ENCODE measurements at regions not wholly inside any gene's neighbourhood (a gene's known extent, or its start where the extent isn't known, plus 50 kb on each side); places are given as distances from the start of the nearest gene placed in this dataset.

- no peak overlapping the region for H3K9ac ChIP-seq (ENCODE audit: low read length)
- TF ChIP-seq SMC3 (conservative IDR thresholded peaks at IDR 0.05; ENCODE audit: poor library complexity) (no peak), MXI1 (conservative IDR thresholded peaks at IDR 0.05; ENCODE audit: poor library complexity, severe bottlenecking) (no peak), POLR2AphosphoS5 (IDR thresholded peaks at IDR 0.05) (no peak), REST (IDR thresholded peaks at IDR 0.05; ENCODE audit: borderline replicate concordance) (no peak), TAF1 (IDR thresholded peaks at IDR 0.05; ENCODE audit: low read depth) (no peak), EZH2 (IDR thresholded peaks at IDR 0.05; ENCODE audit: borderline replicate concordance, insufficient read depth, low read length, poor library complexity, severe bottlenecking) (no peak)
- H3K27me3 ChIP-seq (ENCODE audit: insufficient read depth, low read depth, low read length) = no peaks in the 10 kb centered on the region
- H3K79me2 ChIP-seq (replicated peaks; ENCODE audit: insufficient read depth, low read length) = no peaks in the 10 kb centered on the region
- H3F3A ChIP-seq (ENCODE audit: insufficient read depth, low read length, poor library complexity, severe bottlenecking) = peaks cover 3% of the 10 kb centered on the region
- H3K36me3 ChIP-seq (ENCODE audit: insufficient read depth, low read length) = no peaks in the 10 kb centered on the region
- no peak overlapping the region for H3K4me2 ChIP-seq (ENCODE audit: low read length)
- no peaks in the 10 kb centered on the region for H4K20me1 ChIP-seq (ENCODE audit: insufficient read depth)
- H3K27ac ChIP-seq (ENCODE audit: low read length) = no peak overlapping the region
- no peaks in the 10 kb centered on the region for H3K9me2 ChIP-seq (ENCODE audit: insufficient read depth, low read length)
- no peak overlapping the region for H2AFZ ChIP-seq (ENCODE audit: low read depth, low read length)
- H3K9me3 ChIP-seq (ENCODE audit: low read length) = no peaks in the 10 kb centered on the region
- no peak overlapping the region for H3K4me3 ChIP-seq (ENCODE audit: low read length)
Measured at GRCh38 chr1:229062135-229062534, 208.8 kb upstream of the RAB4A start.

DNA sequence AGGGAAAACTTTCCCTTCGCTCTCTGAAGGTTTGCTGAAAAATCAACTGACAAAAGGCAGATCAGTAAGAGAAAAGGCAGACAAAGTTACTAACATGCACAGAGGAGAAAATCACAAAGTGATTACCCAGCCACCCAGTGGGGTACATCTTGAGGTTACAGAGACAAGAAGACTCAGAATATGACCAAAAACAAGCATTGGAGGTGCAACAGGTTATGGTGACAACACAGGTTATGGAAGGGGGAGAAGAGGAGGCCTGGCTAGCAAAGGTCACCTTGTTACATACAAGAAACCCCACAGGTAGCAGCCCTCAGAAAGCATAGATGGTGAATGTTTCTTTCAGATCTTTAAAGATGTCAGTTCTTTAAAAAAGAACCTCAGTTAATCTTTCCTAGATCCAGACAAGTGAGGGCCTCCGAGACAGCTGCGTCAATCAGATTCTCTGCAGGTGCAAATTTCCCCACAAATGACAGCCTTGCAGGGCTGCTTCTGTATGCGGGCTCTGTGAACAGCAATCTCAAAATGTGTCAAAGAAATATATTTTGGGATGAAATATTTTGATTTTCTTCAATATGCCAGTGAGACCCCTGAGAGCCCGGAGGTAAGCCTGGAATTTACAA is 207.6 kb upstream of the RAB4A start:
- Histone ChIP-seq H3K27ac (ENCODE audit: low read length) (no peak overlapping the region), H4K20me1 (ENCODE audit: insufficient read depth) (no peaks in the 10 kb centered on the region), H3K9me2 (ENCODE audit: insufficient read depth, low read length) (no peaks in the 10 kb centered on the region), H3F3A (ENCODE audit: insufficient read depth, low read length, poor library complexity, severe bottlenecking) (peaks cover 3% of the 10 kb centered on the region), H3K36me3 (ENCODE audit: insufficient read depth, low read length) (no peaks in the 10 kb centered on the region), H2AFZ (ENCODE audit: low read depth, low read length) (no peak overlapping the region), H3K27me3 (ENCODE audit: insufficient read depth, low read depth, low read length) (no peaks in the 10 kb centered on the region), H3K4me2 (ENCODE audit: low read length) (peak overlapping the region; percentile 24), H3K4me3 (ENCODE audit: low read length) (peak overlapping the region; percentile 9), H3K79me2 (replicated peaks; ENCODE audit: insufficient read depth, low read length) (no peaks in the 10 kb centered on the region), H3K9ac (ENCODE audit: low read length) (no peak overlapping the region), H3K9me3 (ENCODE audit: low read length) (no peaks in the 10 kb centered on the region)
- TF ChIP-seq SMC3 (conservative IDR thresholded peaks at IDR 0.05; ENCODE audit: poor library complexity) (no peak), EP300 (conservative IDR thresholded peaks at IDR 0.05; ENCODE audit: poor library complexity, severe bottlenecking) (peak; percentile 82), POLR2AphosphoS5 (IDR thresholded peaks at IDR 0.05) (peak; percentile 39), RAD21 (conservative IDR thresholded peaks at IDR 0.05) (no peak), EZH2 (IDR thresholded peaks at IDR 0.05; ENCODE audit: borderline replicate concordance, insufficient read depth, low read length, poor library complexity, severe bottlenecking) (no peak), TAF1 (IDR thresholded peaks at IDR 0.05; ENCODE audit: low read depth) (no peak), REST (IDR thresholded peaks at IDR 0.05; ENCODE audit: borderline replicate concordance) (no peak), MXI1 (conservative IDR thresholded peaks at IDR 0.05; ENCODE audit: poor library complexity, severe bottlenecking) (no peak)
- TF ChIP-seq, protein P1, sequence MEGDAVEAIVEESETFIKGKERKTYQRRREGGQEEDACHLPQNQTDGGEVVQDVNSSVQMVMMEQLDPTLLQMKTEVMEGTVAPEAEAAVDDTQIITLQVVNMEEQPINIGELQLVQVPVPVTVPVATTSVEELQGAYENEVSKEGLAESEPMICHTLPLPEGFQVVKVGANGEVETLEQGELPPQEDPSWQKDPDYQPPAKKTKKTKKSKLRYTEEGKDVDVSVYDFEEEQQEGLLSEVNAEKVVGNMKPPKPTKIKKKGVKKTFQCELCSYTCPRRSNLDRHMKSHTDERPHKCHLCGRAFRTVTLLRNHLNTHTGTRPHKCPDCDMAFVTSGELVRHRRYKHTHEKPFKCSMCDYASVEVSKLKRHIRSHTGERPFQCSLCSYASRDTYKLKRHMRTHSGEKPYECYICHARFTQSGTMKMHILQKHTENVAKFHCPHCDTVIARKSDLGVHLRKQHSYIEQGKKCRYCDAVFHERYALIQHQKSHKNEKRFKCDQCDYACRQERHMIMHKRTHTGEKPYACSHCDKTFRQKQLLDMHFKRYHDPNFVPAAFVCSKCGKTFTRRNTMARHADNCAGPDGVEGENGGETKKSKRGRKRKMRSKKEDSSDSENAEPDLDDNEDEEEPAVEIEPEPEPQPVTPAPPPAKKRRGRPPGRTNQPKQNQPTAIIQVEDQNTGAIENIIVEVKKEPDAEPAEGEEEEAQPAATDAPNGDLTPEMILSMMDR (IDR thresholded peaks at IDR 0.05; ENCODE audit: poor library complexity, severe bottlenecking) = no peak
